ENCODE measurements at regions not wholly inside any gene's neighbourhood (a gene's known extent, or its start where the extent isn't known, plus 50 kb on each side); places are given as distances from the start of the nearest gene placed in this dataset.

DNA sequence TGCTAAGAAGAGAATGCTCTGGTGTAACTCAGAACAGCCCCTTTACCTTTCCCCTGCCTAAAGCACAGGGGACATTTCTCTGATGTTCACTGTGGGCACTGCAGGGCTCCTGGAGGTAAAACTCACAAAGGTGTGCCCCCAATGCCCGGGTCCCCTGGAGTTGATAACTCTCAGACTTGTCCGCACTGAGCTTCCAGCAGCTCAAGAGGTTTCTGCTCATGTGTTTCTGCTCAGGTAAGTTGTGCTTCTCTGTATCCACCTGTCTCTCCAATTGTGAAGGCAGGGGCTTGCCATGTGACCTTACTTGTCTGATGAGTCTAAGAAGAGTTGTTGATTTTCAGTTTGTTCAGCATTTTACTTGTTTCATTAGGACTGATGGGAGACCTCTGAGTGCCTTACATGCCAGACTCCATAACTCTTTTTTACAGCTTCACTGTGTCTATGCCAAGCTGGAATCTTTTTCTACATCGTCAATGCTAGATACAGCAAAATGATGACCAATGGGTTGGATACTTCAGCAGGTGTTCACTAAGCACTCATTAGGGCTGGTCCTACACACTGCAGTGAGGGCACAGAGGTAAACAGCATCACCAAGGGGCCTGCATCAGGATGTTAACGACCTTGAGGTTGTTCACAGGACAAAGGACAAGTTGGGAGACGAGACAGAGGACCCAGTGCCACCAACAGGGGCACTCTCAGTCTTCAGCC lies 56.4 kb downstream of the MRPL36 start:
- peaks cover 15% of the 10 kb centered on the region for H3K9me3 Mint-ChIP-seq (ENCODE audit: unreplicated experiment)
- peaks cover 37% of the 10 kb centered on the region for H3K27me3 Mint-ChIP-seq (ENCODE audit: insufficient read depth, unreplicated experiment)
- BruUV-seq (replicated peaks), result no TSS peak
- intact Hi-C loops (cut with micrococcal nuclease), result no loop called here
- TF ChIP-seq, protein P1, sequence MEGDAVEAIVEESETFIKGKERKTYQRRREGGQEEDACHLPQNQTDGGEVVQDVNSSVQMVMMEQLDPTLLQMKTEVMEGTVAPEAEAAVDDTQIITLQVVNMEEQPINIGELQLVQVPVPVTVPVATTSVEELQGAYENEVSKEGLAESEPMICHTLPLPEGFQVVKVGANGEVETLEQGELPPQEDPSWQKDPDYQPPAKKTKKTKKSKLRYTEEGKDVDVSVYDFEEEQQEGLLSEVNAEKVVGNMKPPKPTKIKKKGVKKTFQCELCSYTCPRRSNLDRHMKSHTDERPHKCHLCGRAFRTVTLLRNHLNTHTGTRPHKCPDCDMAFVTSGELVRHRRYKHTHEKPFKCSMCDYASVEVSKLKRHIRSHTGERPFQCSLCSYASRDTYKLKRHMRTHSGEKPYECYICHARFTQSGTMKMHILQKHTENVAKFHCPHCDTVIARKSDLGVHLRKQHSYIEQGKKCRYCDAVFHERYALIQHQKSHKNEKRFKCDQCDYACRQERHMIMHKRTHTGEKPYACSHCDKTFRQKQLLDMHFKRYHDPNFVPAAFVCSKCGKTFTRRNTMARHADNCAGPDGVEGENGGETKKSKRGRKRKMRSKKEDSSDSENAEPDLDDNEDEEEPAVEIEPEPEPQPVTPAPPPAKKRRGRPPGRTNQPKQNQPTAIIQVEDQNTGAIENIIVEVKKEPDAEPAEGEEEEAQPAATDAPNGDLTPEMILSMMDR (IDR thresholded peaks at IDR 0.05; ENCODE audit: unreplicated experiment), result no peak
- DNase-seq (ENCODE audit: unreplicated experiment), result no peak
- ChIA-PET CTCF (interaction anchor here (0.5 to 1.8 kb wide), 2 partner anchors 20 to 89 kb away, joined by 3 read pairs; no protein-coding TSS in a partner anchor), POLR2A (no interaction called here)
- no peak overlapping the region for H3K4me3 Mint-ChIP-seq (ENCODE audit: unreplicated experiment)
- no peaks in the 10 kb centered on the region for H3K36me3 Mint-ChIP-seq (ENCODE audit: insufficient read depth, unreplicated experiment)
- H3K4me1 Mint-ChIP-seq (ENCODE audit: insufficient read depth, unreplicated experiment), result no peaks in the 10 kb centered on the region
- no peak overlapping the region for H3K27ac Mint-ChIP-seq (ENCODE audit: low read depth, unreplicated experiment)

DNA sequence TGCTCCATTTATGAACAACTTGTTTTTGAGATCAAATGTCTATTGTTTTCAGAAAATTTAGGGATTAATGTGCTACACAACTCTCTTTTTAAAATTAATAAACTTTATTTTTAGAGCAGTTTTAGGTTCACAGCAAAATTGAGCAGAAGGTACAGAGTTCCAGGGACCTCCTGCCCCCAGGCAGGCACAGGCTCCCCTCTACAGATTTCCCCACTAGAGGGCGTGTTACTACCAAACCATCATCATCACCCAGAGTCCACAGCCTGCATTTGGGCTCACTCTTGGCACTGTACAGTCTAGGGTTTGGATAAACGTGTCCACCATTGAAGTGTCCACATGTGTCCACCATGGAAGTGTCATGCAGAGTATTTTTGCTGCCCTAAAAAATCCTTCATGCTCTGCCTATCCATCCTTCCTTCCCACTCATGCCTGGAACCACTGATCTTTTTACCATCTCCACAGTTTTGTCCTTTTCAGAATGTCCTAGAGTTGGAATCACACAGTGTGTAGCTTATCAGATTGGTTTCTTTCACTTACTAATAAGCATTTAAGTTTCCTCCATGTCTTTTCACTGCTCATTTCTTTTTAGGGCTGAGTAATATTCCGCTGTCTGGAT lies 61.7 kb downstream of the MRPL36 start:
- peaks cover 53% of the 10 kb centered on the region for H3K27me3 Mint-ChIP-seq (ENCODE audit: insufficient read depth, unreplicated experiment)
- DNase-seq (ENCODE audit: unreplicated experiment), result peak; percentile 55
- intact Hi-C loops (cut with micrococcal nuclease), result no loop called here
- no TSS peak for BruUV-seq (replicated peaks)
- ChIA-PET CTCF (interaction anchor here (0.8 to 0.9 kb wide), 4 partner anchors 15 to 848 kb away, joined by 3 read pairs; no protein-coding TSS in a partner anchor), POLR2A (no interaction called here)
- no peaks in the 10 kb centered on the region for H3K36me3 Mint-ChIP-seq (ENCODE audit: insufficient read depth, unreplicated experiment)
- TF ChIP-seq, protein P1 (IDR thresholded peaks at IDR 0.05; ENCODE audit: unreplicated experiment), result peak; percentile 48
- no peak overlapping the region for H3K27ac Mint-ChIP-seq (ENCODE audit: low read depth, unreplicated experiment)
- no peaks in the 10 kb centered on the region for H3K4me1 Mint-ChIP-seq (ENCODE audit: insufficient read depth, unreplicated experiment)
- no peak overlapping the region for H3K4me3 Mint-ChIP-seq (ENCODE audit: unreplicated experiment)
- peaks cover 15% of the 10 kb centered on the region for H3K9me3 Mint-ChIP-seq (ENCODE audit: unreplicated experiment)

DNA sequence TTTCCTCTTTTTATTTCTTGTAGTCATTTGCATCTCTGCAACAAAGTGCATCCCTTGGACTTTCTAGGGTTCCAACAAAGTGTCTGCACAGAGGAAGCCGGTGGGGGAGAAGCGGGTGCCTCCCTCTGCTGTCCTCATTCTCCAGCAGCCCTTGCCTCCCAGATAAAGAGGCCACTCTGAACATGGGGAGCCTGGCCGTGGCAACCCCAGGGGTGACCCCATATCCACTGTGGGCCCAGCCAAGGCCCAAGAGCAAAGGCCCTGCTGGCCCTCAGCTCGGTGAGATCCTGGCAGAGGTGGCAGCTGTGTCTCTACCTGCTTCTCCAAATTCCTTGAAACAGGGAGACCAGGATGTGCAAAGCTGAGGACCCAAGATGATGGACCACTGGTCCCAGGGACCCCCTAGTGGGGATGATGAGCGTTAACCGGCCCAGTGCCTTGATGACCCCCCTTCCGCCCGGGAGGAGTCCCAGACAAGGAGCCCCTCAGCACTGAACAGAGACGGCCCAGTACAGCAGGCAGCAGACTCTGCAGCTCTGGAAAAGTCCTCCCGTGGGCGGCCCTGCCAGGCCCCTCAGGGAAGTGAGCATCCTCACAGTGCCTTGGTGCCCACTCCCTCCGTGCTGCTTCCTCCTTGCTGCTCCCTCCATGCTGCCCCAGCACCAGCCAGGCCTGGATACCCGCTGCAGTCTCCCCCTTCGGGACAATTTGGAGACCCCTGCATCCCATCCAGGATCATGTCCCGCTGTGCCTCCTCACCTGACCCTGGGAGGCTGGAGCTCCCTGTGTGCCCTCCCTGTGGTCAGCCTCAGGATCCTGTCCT lies 62.5 kb downstream of the MRPL36 start:
- peaks cover 45% of the 10 kb centered on the region for H3K27me3 Mint-ChIP-seq (ENCODE audit: insufficient read depth, unreplicated experiment)
- no peak for DNase-seq (ENCODE audit: unreplicated experiment)
- CTCF ChIA-PET, result interaction anchor here (0.9 kb wide), 1 partner anchor 16 kb away, joined by 3 read pairs; no protein-coding TSS in a partner anchor
- H3K27ac Mint-ChIP-seq (ENCODE audit: low read depth, unreplicated experiment), result no peak overlapping the region
- H3K9me3 Mint-ChIP-seq (ENCODE audit: unreplicated experiment), result peaks cover 15% of the 10 kb centered on the region
- no peaks in the 10 kb centered on the region for H3K36me3 Mint-ChIP-seq (ENCODE audit: insufficient read depth, unreplicated experiment)
- intact Hi-C loops (cut with micrococcal nuclease), result no loop called here
- no peak overlapping the region for H3K4me3 Mint-ChIP-seq (ENCODE audit: unreplicated experiment)
- POLR2A ChIA-PET, result no interaction called here
- BruUV-seq (replicated peaks), result no TSS peak
- TF ChIP-seq, protein P1 (IDR thresholded peaks at IDR 0.05; ENCODE audit: unreplicated experiment), result no peak
- H3K4me1 Mint-ChIP-seq (ENCODE audit: insufficient read depth, unreplicated experiment), result no peaks in the 10 kb centered on the region

- H3K36me3 Mint-ChIP-seq (ENCODE audit: insufficient read depth, unreplicated experiment), result no peaks in the 10 kb centered on the region
- H3K27ac Mint-ChIP-seq (ENCODE audit: low read depth, unreplicated experiment), result no peak overlapping the region
- ChIA-PET POLR2A (no interaction called here), CTCF (interaction anchor here (0.6 kb wide), 1 partner anchor 1011 kb away, joined by 3 read pairs; no protein-coding TSS in a partner anchor)
- no peak for DNase-seq (ENCODE audit: unreplicated experiment)
- H3K9me3 Mint-ChIP-seq (ENCODE audit: unreplicated experiment), result peaks cover 15% of the 10 kb centered on the region
- no peak overlapping the region for H3K4me3 Mint-ChIP-seq (ENCODE audit: unreplicated experiment)
- peaks cover 36% of the 10 kb centered on the region for H3K27me3 Mint-ChIP-seq (ENCODE audit: insufficient read depth, unreplicated experiment)
- BruUV-seq (replicated peaks), result no TSS peak
- no peaks in the 10 kb centered on the region for H3K4me1 Mint-ChIP-seq (ENCODE audit: insufficient read depth, unreplicated experiment)
- TF ChIP-seq, protein P1 (IDR thresholded peaks at IDR 0.05; ENCODE audit: unreplicated experiment), result no peak
- intact Hi-C loops (cut with micrococcal nuclease), result no loop called here
Measured at GRCh38 chr5:1736065-1736464, 63.6 kb downstream of the MRPL36 start.

Measured in MCF 10A (cell line).